GM23338 (cell line): ENCODE measurements at regions not wholly inside any gene's neighbourhood (a gene's known extent, or its start where the extent isn't known, plus 50 kb on each side); places are given as distances from the start of the nearest gene placed in this dataset.

Experiments
- ATAC-seq: fragments of 200-7000 bp; cut with Tn5 transposase; 3 replicates; pipeline ENCODE4 v1.9.1; 2020
- DNase-seq: peaks from one replicate; pipeline ENCODE4 v3.0.0-alpha.2; 2015; ENCODE audit warnings: low spot score
- H2AFZ ChIP-seq: fragments of 200-600 bp; sonication (generic); 2 replicates; pipeline ENCODE4 v1.8.0; 2016; ENCODE audit warnings: antibody characterized with exemption, mild to moderate bottlenecking, moderate library complexity
- H3F3A ChIP-seq: fragments of 200-600 bp; sonication (generic); replicated peaks from 2 replicates; pipeline ENCODE4 v1.8.0; 2017; ENCODE audit warnings: antibody characterized with exemption, mixed run types, low read depth
- H3K27ac ChIP-seq: fragments of 200-600 bp; sonication (generic); 2 replicates; pipeline ENCODE4 v1.6.1; 2016; ENCODE audit warnings: low read depth
- H3K27me3 ChIP-seq: fragments of 200-600 bp; sonication (generic); 2 replicates; pipeline ENCODE4 v1.8.0; 2016; ENCODE audit warnings: mild to moderate bottlenecking, mixed run types, moderate library complexity; ENCODE audit not compliant: insufficient read depth
- H3K36me3 ChIP-seq: fragments of 200-600 bp; sonication (generic); 2 replicates; pipeline ENCODE4 v1.8.0; 2016; ENCODE audit warnings: mild to moderate bottlenecking; ENCODE audit not compliant: insufficient read depth
- H3K4me1 ChIP-seq: fragments of 200-600 bp; sonication (generic); 2 replicates; pipeline ENCODE4 v1.8.0; 2016; ENCODE audit warnings: mild to moderate bottlenecking, moderate library complexity; ENCODE audit not compliant: insufficient read depth
- H3K4me2 ChIP-seq: fragments of 200-600 bp; sonication (generic); 2 replicates; pipeline ENCODE4 v1.7.1; 2017; ENCODE audit warnings: mixed run types
- H3K4me3 ChIP-seq: fragments of 200-600 bp; sonication (generic); 2 replicates; pipeline ENCODE4 v1.6.1; 2016; ENCODE audit warnings: mixed run types
- H3K79me2 ChIP-seq: fragments of 200-600 bp; sonication (generic); replicated peaks from 2 replicates; pipeline ENCODE4 v1.8.0; 2017; ENCODE audit warnings: mild to moderate bottlenecking; ENCODE audit not compliant: insufficient read depth
- H3K9me2 ChIP-seq: fragments of 200-600 bp; sonication (generic); 2 replicates; pipeline ENCODE4 v1.8.0; 2017; ENCODE audit not compliant: insufficient read depth
- H4K20me1 ChIP-seq: fragments of 200-600 bp; sonication (generic); replicated peaks from 2 replicates; pipeline ENCODE4 v1.8.0; 2017; ENCODE audit warnings: mild to moderate bottlenecking; ENCODE audit not compliant: insufficient read depth
- H3K27ac Mint-ChIP-seq: 2 replicates; pipeline ENCODE4 v1.8.0; 2020; ENCODE audit warnings: inconsistent platforms, mild to moderate bottlenecking, moderate library complexity, mixed read lengths
- H3K27me3 Mint-ChIP-seq: 3 replicates; pipeline ENCODE4 v1.8.0; 2022; ENCODE audit warnings: low read depth, mild to moderate bottlenecking, moderate library complexity, mixed read lengths, inconsistent platforms; ENCODE audit not compliant: insufficient read depth, poor library complexity
- H3K36me3 Mint-ChIP-seq: 3 replicates; pipeline ENCODE4 v1.8.0; 2021; ENCODE audit warnings: low read depth, mild to moderate bottlenecking, inconsistent platforms, moderate library complexity, mixed read lengths
- H3K4me1 Mint-ChIP-seq: 3 replicates; pipeline ENCODE4 v1.8.0; 2020; ENCODE audit warnings: mild to moderate bottlenecking, inconsistent platforms, mixed read lengths
- H3K4me3 Mint-ChIP-seq: 3 replicates; pipeline ENCODE4 v1.8.0; 2021; ENCODE audit warnings: moderate library complexity, mild to moderate bottlenecking, inconsistent platforms, mixed read lengths
- H3K9me3 Mint-ChIP-seq: 3 replicates; pipeline ENCODE4 v1.8.0; 2020; ENCODE audit warnings: moderate library complexity, mild to moderate bottlenecking, inconsistent platforms, mixed read lengths
- CTCF ChIP-seq, 2 experiments: fragments of 200-600 bp in 1 of 2; sonication (generic) in 1 of 2; conservative IDR thresholded peaks; 2 replicates each; pipeline versions ENCODE4 v1.5.1 to v1.6.1; 2016 to 2017; ENCODE audit warnings: antibody characterized with exemption in 2 of 2, low read depth in 2 of 2, mild to moderate bottlenecking in 2 of 2, moderate library complexity in 1 of 2
- ETS1 ChIP-seq: IDR thresholded peaks from 2 replicates; pipeline ENCODE4 v1.6.1; 2016; ENCODE audit warnings: antibody characterized with exemption
- EZH2 ChIP-seq: fragments of 200-600 bp; sonication (generic); IDR thresholded peaks from one replicate; pipeline ENCODE4 v1.8.0; 2017; ENCODE audit warnings: antibody characterized with exemption, mild to moderate bottlenecking, low read depth; ENCODE audit not compliant: unreplicated experiment
- EZH2phosphoT487 ChIP-seq: fragments of 200-600 bp; sonication (generic); IDR thresholded peaks from one replicate; pipeline ENCODE4 v1.8.1; 2018; ENCODE audit warnings: antibody characterized with exemption; ENCODE audit not compliant: unreplicated experiment
- JUNB ChIP-seq: IDR thresholded peaks from one replicate; pipeline ENCODE4 v1.6.1; 2016; ENCODE audit warnings: antibody characterized with exemption; ENCODE audit not compliant: unreplicated experiment
- NANOG ChIP-seq: IDR thresholded peaks from 2 replicates; pipeline ENCODE4 v1.6.1; 2016; ENCODE audit warnings: antibody characterized with exemption, borderline replicate concordance
- REST ChIP-seq: IDR thresholded peaks from one replicate; pipeline ENCODE4 v1.6.1; 2018; ENCODE audit warnings: antibody characterized with exemption; ENCODE audit not compliant: unreplicated experiment
- STAT1 ChIP-seq: IDR thresholded peaks from one replicate; pipeline ENCODE4 v1.6.1; 2016; ENCODE audit warnings: antibody characterized with exemption; ENCODE audit not compliant: unreplicated experiment
- ZNF114 ChIP-seq: fragments of 250-450 bp; sonication (Bioruptor Pico); IDR thresholded peaks from 2 replicates; pipeline ENCODE4 v1.5.0; 2020; ENCODE audit warnings: mild to moderate bottlenecking, moderate library complexity
- ZNF331 ChIP-seq: fragments of 250-450 bp; sonication (Bioruptor Pico); IDR thresholded peaks from 2 replicates; pipeline ENCODE4 v1.5.0; 2020; ENCODE audit warnings: low read depth, mild to moderate bottlenecking, moderate library complexity
- ZNF462 ChIP-seq: fragments of 250-450 bp; sonication (Bioruptor Pico); IDR thresholded peaks from 2 replicates; pipeline ENCODE4 v1.5.0; 2020; ENCODE audit warnings: mild to moderate bottlenecking, moderate library complexity

DNA sequence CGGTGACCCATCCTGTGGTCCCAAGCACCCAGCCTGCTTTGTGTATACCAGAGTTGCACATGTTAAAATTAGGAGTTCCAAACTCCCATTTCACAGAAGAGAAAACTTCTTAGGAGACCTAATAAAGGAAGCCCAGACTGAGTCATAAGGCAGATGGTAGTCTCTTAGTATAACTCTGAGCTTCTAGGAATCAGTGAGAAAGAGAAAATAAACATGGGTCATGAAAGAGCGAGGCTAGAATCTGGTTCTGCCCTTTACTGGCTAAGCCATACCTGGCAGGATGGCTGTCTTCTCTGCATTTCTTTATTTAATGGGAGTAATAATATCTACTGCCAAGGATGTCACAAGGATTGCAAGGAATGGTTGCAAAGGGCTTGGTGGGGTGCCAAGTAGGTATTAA lies 101.2 kb upstream of the TRIB2 start (continued):
- TF ChIP-seq ZNF462 (CRISPR knock-in tag): no peak
- TF ChIP-seq ETS1: no peak
- no peak for TF ChIP-seq NANOG
- TF ChIP-seq EZH2: no peak
- no peak for TF ChIP-seq ZNF114
- no peak for TF ChIP-seq JUNB
- TF ChIP-seq EZH2phosphoT487: no peak
- no peak for TF ChIP-seq STAT1

- Histone ChIP-seq H2AFZ (no peak overlapping the region), H4K20me1 (no peaks in the 10 kb centered on the region), H3K9me2 (peaks cover 5% of the 10 kb centered on the region; the same call in 1 of the 2 replicates), H3K27ac (no peak overlapping the region), H3K4me1 (no peaks in the 10 kb centered on the region), H3K4me2 (no peak overlapping the region), H3K27me3 (no peaks in the 10 kb centered on the region), H3K4me3 (no peak overlapping the region), H3K36me3 (no peaks in the 10 kb centered on the region), H3F3A (no peaks in the 10 kb centered on the region), H3K79me2 (no peaks in the 10 kb centered on the region)
- Mint-ChIP-seq H3K9me3 (no peaks in the 10 kb centered on the region), H3K27me3 (peaks cover 2% of the 10 kb centered on the region), H3K36me3 (no peaks in the 10 kb centered on the region), H3K4me3 (no peak overlapping the region), H3K27ac (no peak overlapping the region), H3K4me1 (peaks cover 3% of the 10 kb centered on the region)
- no peak for ATAC-seq
- DNase-seq: no peak
- TF ChIP-seq ZNF331 (CRISPR knock-in tag) (no peak), ETS1 (no peak), REST (no peak), EZH2phosphoT487 (no peak), CTCF (conservative IDR thresholded peaks at IDR 0.05; ENCODE audit: low read depth in 2 of 2) (no peak)
These were observed 100.1 kb upstream of the TRIB2 start for GRCh38 chr2:12616456-12617156.
